ENCODE measurements at regions not wholly inside any gene's neighbourhood (a gene's known extent, or its start where the extent isn't known, plus 50 kb on each side); places are given as distances from the start of the nearest gene placed in this dataset.

DNA sequence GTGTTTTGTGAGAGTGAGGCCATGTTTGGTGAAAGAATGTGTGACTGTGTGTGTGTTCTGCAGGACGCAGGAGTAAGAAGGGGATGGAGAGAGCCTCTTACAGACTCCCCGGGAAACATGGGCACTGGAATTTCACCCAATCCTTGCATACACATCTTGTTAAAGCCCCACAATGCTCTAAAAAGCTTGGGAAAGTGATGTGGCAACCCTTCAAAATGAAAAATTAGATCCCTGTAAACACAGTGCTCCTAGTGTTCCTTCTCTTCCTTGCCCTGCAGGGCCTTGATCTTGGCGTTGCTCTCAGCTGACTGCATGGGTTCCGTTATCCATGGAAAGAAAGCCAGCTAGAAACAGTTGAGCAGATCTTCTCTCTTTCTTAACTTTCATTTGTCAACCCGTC, 701.7 kb downstream of the SEMA5A start:
- no peak for TF ChIP-seq OVOL2 (CRISPR knock-in tag; IDR thresholded peaks at IDR 0.05; ENCODE audit: borderline replicate concordance)
- TF ChIP-seq, protein P1, sequence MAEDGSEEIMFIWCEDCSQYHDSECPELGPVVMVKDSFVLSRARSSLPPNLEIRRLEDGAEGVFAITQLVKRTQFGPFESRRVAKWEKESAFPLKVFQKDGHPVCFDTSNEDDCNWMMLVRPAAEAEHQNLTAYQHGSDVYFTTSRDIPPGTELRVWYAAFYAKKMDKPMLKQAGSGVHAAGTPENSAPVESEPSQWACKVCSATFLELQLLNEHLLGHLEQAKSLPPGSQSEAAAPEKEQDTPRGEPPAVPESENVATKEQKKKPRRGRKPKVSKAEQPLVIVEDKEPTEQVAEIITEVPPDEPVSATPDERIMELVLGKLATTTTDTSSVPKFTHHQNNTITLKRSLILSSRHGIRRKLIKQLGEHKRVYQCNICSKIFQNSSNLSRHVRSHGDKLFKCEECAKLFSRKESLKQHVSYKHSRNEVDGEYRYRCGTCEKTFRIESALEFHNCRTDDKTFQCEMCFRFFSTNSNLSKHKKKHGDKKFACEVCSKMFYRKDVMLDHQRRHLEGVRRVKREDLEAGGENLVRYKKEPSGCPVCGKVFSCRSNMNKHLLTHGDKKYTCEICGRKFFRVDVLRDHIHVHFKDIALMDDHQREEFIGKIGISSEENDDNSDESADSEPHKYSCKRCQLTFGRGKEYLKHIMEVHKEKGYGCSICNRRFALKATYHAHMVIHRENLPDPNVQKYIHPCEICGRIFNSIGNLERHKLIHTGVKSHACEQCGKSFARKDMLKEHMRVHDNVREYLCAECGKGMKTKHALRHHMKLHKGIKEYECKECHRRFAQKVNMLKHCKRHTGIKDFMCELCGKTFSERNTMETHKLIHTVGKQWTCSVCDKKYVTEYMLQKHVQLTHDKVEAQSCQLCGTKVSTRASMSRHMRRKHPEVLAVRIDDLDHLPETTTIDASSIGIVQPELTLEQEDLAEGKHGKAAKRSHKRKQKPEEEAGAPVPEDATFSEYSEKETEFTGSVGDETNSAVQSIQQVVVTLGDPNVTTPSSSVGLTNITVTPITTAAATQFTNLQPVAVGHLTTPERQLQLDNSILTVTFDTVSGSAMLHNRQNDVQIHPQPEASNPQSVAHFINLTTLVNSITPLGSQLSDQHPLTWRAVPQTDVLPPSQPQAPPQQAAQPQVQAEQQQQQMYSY (CRISPR knock-in tag; IDR thresholded peaks at IDR 0.05): no peak
- TF ChIP-seq, protein P2, sequence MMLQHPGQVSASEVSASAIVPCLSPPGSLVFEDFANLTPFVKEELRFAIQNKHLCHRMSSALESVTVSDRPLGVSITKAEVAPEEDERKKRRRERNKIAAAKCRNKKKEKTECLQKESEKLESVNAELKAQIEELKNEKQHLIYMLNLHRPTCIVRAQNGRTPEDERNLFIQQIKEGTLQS (CRISPR knock-in tag; conservative IDR thresholded peaks at IDR 0.05): no peak
- no peak for TF ChIP-seq NR3C1 (CRISPR knock-in tag; conservative IDR thresholded peaks at IDR 0.05; ENCODE audit: low read depth)
- no peak for TF ChIP-seq ZNF423 (CRISPR knock-in tag; IDR thresholded peaks at IDR 0.05)
- no peak for TF ChIP-seq RORB (CRISPR knock-in tag; IDR thresholded peaks at IDR 0.05)
- no peak for TF ChIP-seq HMGA2 (CRISPR knock-in tag; IDR thresholded peaks at IDR 0.05)
- no peak for TF ChIP-seq IRF2 (CRISPR knock-in tag; IDR thresholded peaks at IDR 0.05; ENCODE audit: borderline replicate concordance, low read depth)
- TF ChIP-seq, protein P3, sequence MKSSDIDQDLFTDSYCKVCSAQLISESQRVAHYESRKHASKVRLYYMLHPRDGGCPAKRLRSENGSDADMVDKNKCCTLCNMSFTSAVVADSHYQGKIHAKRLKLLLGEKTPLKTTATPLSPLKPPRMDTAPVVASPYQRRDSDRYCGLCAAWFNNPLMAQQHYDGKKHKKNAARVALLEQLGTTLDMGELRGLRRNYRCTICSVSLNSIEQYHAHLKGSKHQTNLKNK (CRISPR knock-in tag; IDR thresholded peaks at IDR 0.05): no peak
- TF ChIP-seq, protein P4, sequence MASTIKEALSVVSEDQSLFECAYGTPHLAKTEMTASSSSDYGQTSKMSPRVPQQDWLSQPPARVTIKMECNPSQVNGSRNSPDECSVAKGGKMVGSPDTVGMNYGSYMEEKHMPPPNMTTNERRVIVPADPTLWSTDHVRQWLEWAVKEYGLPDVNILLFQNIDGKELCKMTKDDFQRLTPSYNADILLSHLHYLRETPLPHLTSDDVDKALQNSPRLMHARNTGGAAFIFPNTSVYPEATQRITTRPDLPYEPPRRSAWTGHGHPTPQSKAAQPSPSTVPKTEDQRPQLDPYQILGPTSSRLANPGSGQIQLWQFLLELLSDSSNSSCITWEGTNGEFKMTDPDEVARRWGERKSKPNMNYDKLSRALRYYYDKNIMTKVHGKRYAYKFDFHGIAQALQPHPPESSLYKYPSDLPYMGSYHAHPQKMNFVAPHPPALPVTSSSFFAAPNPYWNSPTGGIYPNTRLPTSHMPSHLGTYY (CRISPR knock-in tag; IDR thresholded peaks at IDR 0.05): no peak
- TF ChIP-seq EMX1 (CRISPR knock-in tag; IDR thresholded peaks at IDR 0.05): no peak
- TF ChIP-seq, protein P5, sequence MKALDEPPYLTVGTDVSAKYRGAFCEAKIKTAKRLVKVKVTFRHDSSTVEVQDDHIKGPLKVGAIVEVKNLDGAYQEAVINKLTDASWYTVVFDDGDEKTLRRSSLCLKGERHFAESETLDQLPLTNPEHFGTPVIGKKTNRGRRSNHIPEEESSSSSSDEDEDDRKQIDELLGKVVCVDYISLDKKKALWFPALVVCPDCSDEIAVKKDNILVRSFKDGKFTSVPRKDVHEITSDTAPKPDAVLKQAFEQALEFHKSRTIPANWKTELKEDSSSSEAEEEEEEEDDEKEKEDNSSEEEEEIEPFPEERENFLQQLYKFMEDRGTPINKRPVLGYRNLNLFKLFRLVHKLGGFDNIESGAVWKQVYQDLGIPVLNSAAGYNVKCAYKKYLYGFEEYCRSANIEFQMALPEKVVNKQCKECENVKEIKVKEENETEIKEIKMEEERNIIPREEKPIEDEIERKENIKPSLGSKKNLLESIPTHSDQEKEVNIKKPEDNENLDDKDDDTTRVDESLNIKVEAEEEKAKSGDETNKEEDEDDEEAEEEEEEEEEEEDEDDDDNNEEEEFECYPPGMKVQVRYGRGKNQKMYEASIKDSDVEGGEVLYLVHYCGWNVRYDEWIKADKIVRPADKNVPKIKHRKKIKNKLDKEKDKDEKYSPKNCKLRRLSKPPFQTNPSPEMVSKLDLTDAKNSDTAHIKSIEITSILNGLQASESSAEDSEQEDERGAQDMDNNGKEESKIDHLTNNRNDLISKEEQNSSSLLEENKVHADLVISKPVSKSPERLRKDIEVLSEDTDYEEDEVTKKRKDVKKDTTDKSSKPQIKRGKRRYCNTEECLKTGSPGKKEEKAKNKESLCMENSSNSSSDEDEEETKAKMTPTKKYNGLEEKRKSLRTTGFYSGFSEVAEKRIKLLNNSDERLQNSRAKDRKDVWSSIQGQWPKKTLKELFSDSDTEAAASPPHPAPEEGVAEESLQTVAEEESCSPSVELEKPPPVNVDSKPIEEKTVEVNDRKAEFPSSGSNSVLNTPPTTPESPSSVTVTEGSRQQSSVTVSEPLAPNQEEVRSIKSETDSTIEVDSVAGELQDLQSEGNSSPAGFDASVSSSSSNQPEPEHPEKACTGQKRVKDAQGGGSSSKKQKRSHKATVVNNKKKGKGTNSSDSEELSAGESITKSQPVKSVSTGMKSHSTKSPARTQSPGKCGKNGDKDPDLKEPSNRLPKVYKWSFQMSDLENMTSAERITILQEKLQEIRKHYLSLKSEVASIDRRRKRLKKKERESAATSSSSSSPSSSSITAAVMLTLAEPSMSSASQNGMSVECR (CRISPR knock-in tag; IDR thresholded peaks at IDR 0.05; ENCODE audit: borderline replicate concordance): no peak
- TF ChIP-seq, protein P6, sequence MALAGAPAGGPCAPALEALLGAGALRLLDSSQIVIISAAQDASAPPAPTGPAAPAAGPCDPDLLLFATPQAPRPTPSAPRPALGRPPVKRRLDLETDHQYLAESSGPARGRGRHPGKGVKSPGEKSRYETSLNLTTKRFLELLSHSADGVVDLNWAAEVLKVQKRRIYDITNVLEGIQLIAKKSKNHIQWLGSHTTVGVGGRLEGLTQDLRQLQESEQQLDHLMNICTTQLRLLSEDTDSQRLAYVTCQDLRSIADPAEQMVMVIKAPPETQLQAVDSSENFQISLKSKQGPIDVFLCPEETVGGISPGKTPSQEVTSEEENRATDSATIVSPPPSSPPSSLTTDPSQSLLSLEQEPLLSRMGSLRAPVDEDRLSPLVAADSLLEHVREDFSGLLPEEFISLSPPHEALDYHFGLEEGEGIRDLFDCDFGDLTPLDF (CRISPR knock-in tag; IDR thresholded peaks at IDR 0.05): no peak
- H3K36me3 Mint-ChIP-seq: peaks cover 6% of the 10 kb centered on the region
- peaks cover 5% of the 10 kb centered on the region for H3K9me3 Mint-ChIP-seq
- no peak overlapping the region for H3K27ac Mint-ChIP-seq
- DNase-seq (ENCODE audit: low spot score) (no peak), ATAC-seq (no peak)
- H3K27me3 Mint-ChIP-seq (ENCODE audit: low read depth): peaks cover 5% of the 10 kb centered on the region
- H3K4me3 Mint-ChIP-seq: no peak overlapping the region
- H3K4me1 Mint-ChIP-seq: peaks cover 13% of the 10 kb centered on the region
- CTCF ChIA-PET: interaction anchor here (1.6 kb wide), 1 partner anchor 64 kb away, joined by 3 read pairs; no protein-coding TSS in a partner anchor
- POLR2A ChIA-PET: no interaction called here

DNA sequence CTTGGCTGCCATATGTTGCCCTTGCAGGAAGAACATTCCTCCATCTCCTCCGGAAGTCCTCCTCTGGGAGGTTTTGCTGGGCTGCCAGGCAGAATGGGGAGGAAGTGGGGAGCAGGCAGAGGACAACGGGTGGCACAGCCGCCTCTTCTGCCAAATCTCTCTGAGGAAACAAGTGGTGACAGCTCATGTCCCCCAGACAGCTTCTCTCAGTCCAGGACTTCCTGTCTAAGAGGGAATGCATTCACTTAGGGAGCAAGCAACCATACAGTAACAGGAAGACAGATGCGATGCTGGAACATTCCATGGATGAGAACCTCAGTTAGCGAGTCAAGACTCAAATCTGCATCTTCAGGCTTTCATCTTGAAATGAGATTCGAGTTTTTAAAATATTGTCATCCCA, 701.0 kb downstream of the SEMA5A start:
- Mint-ChIP-seq H3K9me3 (peaks cover 5% of the 10 kb centered on the region), H3K27ac (no peak overlapping the region), H3K36me3 (peaks cover 6% of the 10 kb centered on the region), H3K4me1 (peaks cover 15% of the 10 kb centered on the region), H3K4me3 (no peak overlapping the region), H3K27me3 (ENCODE audit: low read depth) (peaks cover 8% of the 10 kb centered on the region)
- DNase-seq (ENCODE audit: low spot score) (no peak), ATAC-seq (no peak)
- POLR2A ChIA-PET: no interaction called here
- CTCF ChIA-PET: interaction anchor here (1.4 to 1.6 kb wide), 2 partner anchors 63 kb away, joined by 3 to 6 read pairs; no protein-coding TSS in a partner anchor
- no peak for TF ChIP-seq ESRRA (CRISPR knock-in tag; IDR thresholded peaks at IDR 0.05; ENCODE audit: borderline replicate concordance)
- TF ChIP-seq, protein P7, sequence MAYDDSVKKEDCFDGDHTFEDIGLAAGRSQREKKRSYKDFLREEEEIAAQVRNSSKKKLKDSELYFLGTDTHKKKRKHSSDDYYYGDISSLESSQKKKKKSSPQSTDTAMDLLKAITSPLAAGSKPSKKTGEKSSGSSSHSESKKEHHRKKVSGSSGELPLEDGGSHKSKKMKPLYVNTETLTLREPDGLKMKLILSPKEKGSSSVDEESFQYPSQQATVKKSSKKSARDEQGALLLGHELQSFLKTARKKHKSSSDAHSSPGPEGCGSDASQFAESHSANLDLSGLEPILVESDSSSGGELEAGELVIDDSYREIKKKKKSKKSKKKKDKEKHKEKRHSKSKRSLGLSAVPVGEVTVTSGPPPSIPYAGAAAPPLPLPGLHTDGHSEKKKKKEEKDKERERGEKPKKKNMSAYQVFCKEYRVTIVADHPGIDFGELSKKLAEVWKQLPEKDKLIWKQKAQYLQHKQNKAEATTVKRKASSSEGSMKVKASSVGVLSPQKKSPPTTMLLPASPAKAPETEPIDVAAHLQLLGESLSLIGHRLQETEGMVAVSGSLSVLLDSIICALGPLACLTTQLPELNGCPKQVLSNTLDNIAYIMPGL (CRISPR knock-in tag; IDR thresholded peaks at IDR 0.05): no peak
- no peak for TF ChIP-seq FOXP1 (CRISPR knock-in tag; IDR thresholded peaks at IDR 0.05; ENCODE audit: borderline replicate concordance)
- no peak for TF ChIP-seq ATF1 (CRISPR knock-in tag; IDR thresholded peaks at IDR 0.05)
- TF ChIP-seq NFATC4 (CRISPR knock-in tag; IDR thresholded peaks at IDR 0.05): no peak
- TF ChIP-seq NFE2L1 (CRISPR knock-in tag; IDR thresholded peaks at IDR 0.05): no peak
- no peak for TF ChIP-seq HMGA2 (CRISPR knock-in tag; IDR thresholded peaks at IDR 0.05)
- no peak for TF ChIP-seq NR3C1 (CRISPR knock-in tag; conservative IDR thresholded peaks at IDR 0.05; ENCODE audit: low read depth)
- TF ChIP-seq CREM (CRISPR knock-in tag; IDR thresholded peaks at IDR 0.05): no peak
